NCI-H446 (cell line): ENCODE measurements at regions not wholly inside any gene's neighbourhood (a gene's known extent, or its start where the extent isn't known, plus 50 kb on each side); places are given as distances from the start of the nearest gene placed in this dataset.
"Not testable (repeated sequence)": the region's sequence is repeated elsewhere in the genome, so short reads cannot be mapped to it uniquely, and the experiment has no call there.

Source experiments
- DNase-seq, 2 experiments: peaks; one replicate each; lab custom pipeline; 2025; lab: John Stamatoyannopoulos, UW

GRCh38 chr7:17557251-17557671 is 258.8 kb downstream of the AHR start:
- no peak for DNase-seq

DNA sequence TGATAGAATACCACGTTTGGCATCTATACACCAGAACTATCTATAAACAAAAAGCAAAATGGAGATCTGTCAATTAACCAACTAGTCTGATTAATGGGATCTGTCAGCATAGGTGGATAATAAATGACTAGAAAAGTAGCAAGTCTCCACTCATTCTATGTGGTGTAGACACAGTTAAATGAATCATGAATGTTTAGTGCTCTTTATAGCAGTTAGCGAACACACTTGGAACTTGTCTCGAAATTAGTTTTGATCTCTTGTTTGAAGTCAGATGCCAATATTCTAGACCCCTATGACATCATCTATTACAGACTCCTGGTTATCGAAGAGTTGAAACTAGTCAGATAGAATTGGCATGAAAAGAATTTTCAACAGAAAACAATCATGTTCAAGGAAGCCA is 259.7 kb downstream of the AHR start:
- DNase-seq, result no peak

DNA sequence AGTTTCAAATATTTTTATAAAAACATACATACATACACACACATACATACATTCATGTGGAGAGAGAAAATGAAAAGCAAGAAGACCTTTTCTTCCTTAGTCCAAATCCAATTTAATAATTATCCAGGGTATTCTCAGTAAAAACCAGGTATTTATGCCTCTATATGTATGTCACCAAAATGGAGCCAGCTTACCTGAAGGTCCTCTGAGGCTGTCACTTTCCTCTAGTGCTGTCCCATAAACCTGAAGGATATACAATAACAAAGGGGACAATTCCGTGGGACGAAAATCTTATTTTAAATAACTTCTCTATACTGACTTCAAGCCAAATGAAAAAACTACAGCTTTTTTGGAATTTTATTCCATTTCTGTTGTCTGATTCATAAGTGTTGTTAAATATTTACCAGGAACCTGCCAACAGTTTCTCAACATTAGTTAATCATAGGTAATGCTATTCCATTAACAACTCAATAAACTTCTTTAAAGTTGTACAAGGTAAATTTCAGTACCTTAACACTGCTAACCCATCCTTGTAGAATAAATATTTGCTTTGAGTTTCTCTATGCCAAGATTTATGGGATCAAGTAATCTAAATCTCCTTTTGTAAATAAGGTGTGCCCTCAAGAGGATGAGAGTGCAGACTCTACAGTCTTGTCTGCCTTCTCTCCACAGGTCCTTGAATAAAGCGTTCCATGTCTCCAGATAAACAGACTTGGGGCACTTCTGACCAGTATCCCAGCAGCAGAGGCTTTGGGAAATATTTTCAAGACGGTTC is 260.3 kb downstream of the AHR start:
- no peak for DNase-seq

- DNase-seq, result no peak
These were observed 260.9 kb downstream of the AHR start for GRCh38 chr7:17559388-17559787.

- no peak for DNase-seq
These were observed 262.1 kb downstream of the AHR start for GRCh38 chr7:17560516-17560915.

- DNase-seq, result no peak
These were observed 262.5 kb downstream of the AHR start for GRCh38 chr7:17560966-17561365.

DNA sequence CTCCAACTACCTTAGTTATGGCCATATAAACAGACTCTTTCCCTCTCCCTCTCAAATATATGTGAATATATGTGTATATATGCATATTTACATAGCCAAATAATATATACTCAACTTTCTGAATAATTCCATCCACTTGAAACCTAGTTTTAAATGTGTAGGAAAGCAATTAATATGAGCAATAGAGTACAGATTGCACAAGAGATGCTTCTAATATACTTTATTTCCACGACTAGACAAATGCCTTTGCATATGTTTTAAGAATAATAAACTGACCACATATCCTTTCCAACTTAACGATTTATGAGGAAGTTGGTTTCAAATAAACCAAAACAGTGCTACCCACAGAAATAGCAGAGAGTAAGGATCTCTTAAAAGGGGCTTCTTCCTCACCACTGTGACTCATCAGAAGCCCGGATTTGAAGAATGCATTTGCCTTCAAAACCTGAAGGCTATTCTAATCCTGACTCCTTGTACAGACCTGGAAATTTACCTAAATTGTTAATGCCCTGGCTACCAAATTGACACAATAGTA is 266.3 kb downstream of the AHR start:
- DNase-seq, result no peak

GRCh38 chr7:17580141-17580540 is 281.7 kb downstream of the AHR start:
- DNase-seq, result no peak

GRCh38 chr7:17580856-17581255 is 282.4 kb downstream of the AHR start:
- DNase-seq, result no peak

DNA sequence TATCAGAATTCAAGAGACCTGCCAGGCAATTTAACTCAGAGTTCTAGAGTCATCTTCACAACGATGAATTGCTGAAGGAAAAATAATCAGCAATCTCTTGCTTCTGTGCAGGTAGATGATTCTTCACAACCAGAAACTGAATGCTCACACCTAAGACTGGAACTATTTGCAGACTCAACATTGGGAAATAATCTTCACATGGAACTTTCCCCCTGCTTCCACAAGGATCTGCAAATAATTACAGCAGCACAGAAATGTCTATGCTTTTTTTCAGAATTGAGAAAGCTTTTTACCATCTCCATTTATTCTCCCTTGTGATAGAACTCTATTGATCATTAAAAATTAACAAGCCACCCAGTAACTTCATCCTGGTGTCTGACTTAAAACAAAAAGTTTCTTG is 282.8 kb downstream of the AHR start:
- DNase-seq, result no peak

GRCh38 chr7:17582696-17583095 is 284.2 kb downstream of the AHR start:
- DNase-seq, result not testable (repeated sequence)

GRCh38 chr7:17583786-17584185 is 285.3 kb downstream of the AHR start:
- no peak for DNase-seq

DNA sequence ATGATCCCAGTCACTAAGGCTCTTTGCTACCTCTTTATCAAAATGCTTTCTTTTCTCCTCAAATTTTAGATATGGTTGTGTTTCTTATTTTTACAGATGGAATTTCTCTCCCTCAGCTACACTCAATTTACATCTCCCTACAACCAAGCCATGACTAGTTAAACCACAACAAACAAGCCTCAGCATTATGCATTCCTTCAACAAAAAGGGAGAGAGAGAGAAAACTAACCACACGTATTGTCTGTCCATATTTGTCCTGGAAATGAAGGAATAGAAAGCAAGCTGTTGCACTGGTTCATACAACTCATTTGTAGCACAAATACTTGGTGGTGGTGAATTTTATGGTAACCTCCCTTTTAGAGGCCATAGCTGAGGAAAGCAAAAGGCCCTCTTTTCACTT is 286.4 kb downstream of the AHR start:
- DNase-seq, result no peak

DNA sequence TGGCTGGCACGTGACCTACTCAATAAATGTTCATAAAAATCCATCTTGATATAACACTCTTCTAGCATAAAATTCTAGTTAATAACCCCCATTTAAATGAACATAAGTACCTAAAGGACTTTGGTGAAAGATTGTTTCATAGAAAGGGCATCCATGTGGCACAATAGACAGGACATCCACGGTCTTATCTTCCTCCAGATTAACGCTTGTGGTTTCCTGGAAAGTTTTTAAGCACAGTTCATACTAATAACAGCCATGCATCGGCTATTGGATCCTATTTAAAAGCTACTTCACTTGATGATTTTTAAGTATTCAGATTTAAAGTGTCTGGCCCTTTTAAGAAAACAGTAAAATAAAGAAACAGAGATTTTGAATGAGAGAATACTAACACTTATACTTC is 288.3 kb downstream of the AHR start:
- no peak for DNase-seq

DNA sequence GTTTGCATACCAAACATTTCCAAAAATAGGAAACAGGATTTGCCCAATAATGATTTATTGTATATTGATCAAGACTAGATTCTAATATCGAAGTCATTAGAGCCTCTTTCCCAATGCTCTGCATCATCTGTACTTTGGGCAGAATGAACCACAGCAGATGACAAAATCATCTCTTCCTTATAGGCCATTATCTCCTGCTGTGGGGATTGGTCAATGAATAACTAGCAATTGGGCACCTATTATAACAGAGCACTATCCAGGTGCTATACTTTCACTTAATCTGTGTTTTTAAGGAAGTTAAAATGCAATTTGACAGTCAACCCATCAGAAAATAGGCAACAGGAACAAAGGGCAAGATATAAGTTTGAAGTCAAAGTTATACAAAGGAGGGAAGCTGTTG is 290.3 kb downstream of the AHR start:
- DNase-seq, result no peak

GRCh38 chr7:17589671-17590070 is 291.2 kb downstream of the AHR start:
- DNase-seq, result no peak

- DNase-seq, result no peak
These were observed 291.8 kb downstream of the AHR start for GRCh38 chr7:17590221-17590620.

DNA sequence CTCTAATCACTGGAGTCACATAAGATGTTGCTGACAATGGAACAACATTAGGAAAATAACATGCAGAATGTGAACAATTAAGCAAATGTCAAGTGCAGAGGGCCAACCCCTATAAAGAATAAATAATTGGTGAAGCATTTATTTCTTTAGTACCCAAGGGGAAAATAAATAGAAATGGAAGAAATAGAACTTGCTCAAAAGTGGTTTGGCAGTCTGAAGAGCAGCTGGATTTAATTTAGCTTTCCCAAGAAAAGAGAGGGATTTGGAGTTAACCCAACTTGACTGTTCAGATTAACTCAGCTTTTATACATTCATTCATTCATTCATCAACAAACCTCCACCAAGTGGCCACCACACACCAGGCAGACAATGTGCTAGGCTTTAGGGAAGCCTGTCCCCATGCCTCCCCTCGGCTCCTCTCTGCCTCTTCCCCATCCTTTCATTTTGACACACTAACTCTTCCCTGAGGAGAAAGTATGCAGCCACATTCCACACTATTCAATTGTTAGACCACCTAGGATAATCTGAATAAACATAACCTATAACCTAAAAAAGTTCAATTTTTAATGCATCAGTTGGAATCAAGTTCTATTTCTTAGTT is 295.5 kb downstream of the AHR start:
- DNase-seq, result no peak

DNA sequence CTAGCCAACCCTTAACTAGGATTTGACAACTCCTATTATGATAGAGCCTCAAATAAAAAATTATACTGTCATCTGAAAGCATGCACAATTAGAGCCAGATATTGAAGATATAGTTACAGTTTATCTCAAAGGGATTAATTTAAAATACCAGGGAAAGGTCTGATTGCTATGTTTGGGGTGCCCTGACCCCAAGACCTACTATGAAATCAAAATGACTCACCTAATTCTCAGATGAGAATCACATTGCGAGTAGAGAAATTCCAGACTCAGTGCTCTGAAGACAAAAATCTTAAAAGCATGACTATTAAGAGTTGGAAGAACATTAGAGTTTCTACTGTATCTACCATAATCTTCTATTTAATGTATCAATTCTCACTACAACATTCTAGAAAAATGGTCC is 297.1 kb downstream of the AHR start:
- DNase-seq, result no peak

DNA sequence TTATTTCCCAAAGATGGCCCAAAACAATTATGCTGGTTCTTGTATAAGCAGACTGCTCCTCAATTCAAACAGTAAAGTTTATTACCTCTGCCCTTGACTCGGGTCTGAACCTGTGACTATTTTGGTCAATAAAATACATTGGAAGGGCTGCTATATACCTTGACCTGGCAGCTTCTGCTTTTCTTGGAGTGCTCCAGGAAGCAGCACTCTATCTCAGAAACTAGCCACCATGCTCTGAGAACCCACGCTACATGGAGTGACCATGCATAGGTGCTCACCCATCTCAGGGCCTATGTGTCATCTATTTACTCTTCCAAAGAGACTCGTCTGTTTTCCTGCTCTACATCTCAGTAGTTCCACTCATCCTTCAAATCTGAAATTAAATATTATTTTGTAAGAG is 299.9 kb downstream of the AHR start:
- DNase-seq, result no peak

DNA sequence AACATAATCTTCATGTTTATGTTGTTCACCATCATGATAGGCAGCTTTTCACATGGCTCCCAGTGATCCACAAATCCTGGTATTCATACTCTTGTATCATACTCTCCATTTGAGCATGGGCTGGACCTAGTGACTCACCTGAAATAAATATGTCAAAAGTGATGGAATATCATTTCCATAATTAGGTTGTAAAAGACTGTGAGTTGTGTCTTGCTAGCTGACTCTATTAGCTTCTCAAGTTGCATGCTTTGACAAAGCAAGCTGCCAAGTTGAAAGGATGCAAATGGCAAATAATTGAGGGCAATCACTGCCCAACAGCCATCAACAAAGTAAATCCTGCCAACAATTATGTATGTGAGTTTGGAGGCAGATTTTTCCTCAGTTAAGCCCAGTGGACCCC is 300.4 kb downstream of the AHR start:
- no peak for DNase-seq

GRCh38 chr7:17599733-17600339 is 301.4 kb downstream of the AHR start:
- DNase-seq, result no peak

DNA sequence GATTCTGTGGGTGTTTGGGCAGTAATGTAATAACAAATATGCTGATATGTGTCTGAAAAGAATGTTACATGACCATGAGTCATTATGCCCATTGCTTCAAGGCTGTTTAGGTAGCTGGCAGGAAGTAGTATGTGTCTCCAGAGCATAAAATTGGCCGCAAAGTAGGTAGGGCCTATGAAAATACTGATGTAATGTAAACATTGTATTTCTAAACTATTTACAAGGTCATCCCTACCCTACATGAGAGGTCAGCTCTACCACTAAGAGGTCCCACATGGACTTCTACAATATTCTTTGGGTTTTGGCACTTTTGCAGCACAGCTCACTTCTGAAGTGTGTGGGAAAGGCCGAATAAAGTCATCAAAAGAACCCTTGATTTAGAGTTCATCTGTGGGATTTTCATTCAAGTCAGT is 301.9 kb downstream of the AHR start:
- no peak for DNase-seq
